SU-DHL-6 (cell line): ENCODE measurements at regions not wholly inside any gene's neighbourhood (a gene's known extent, or its start where the extent isn't known, plus 50 kb on each side); places are given as distances from the start of the nearest gene placed in this dataset.

Experiments
- H2AFZ ChIP-seq: fragments of 200-600 bp; sonication (generic); 2 replicates; pipeline ENCODE4 v1.6.1; 2014; ENCODE audit warnings: low read depth, mild to moderate bottlenecking, moderate library complexity, mixed read lengths, antibody characterized with exemption, low read length; ENCODE audit not compliant: severe bottlenecking
- H3F3A ChIP-seq: fragments of 200-600 bp; shearing (Covaris generic); 2 replicates; pipeline ENCODE4 v1.6.0; 2016; ENCODE audit warnings: antibody characterized with exemption, mild to moderate bottlenecking; ENCODE audit not compliant: insufficient read depth
- H3K27ac ChIP-seq: fragments of 200-600 bp; sonication (generic); 2 replicates; pipeline ENCODE4 v1.5.1; 2016; ENCODE audit warnings: low read depth, mild to moderate bottlenecking, low read length, moderate library complexity, mixed read lengths
- H3K27me3 ChIP-seq: fragments of 200-600 bp; sonication (generic), shearing (Covaris generic); 2 replicates; pipeline ENCODE4 v1.6.0; 2014; ENCODE audit warnings: mild to moderate bottlenecking, low read length
- H3K36me3 ChIP-seq: fragments of 200-600 bp; sonication (generic); 2 replicates; pipeline ENCODE4 v1.6.1; 2014; ENCODE audit warnings: mild to moderate bottlenecking, low read length, mixed read lengths
- H3K4me2 ChIP-seq: fragments of 300-600, 200-600 bp; shearing (Covaris generic), sonication (generic); 2 replicates; pipeline ENCODE4 v1.6.0; 2014; ENCODE audit warnings: low read length, low read depth, mild to moderate bottlenecking; ENCODE audit not compliant: poor library complexity, severe bottlenecking
- H3K4me3 ChIP-seq: fragments of 200-600 bp; sonication (generic); 2 replicates; pipeline ENCODE4 v1.5.1; 2014; ENCODE audit warnings: antibody characterized with exemption, low read length, mild to moderate bottlenecking, mixed read lengths; ENCODE audit not compliant: insufficient read depth, poor library complexity, severe bottlenecking
- H3K79me2 ChIP-seq: fragments of 200-600 bp; sonication (generic); 2 replicates; pipeline ENCODE4 v1.6.1; 2014; ENCODE audit warnings: mild to moderate bottlenecking, low read length, moderate library complexity; ENCODE audit not compliant: insufficient read depth
- H3K9ac ChIP-seq: fragments of 200-600 bp; sonication (generic); 2 replicates; pipeline ENCODE4 v1.7.0; 2014; ENCODE audit warnings: mild to moderate bottlenecking, low read length
- H3K9me2 ChIP-seq: fragments of 200-600 bp; sonication (generic); replicated peaks from 2 replicates; pipeline ENCODE4 v1.6.1; 2014; ENCODE audit warnings: low read length; ENCODE audit not compliant: insufficient read depth
- H3K9me3 ChIP-seq: fragments of 200-600 bp; sonication (generic); 2 replicates; pipeline ENCODE4 v1.6.1; 2014; ENCODE audit warnings: low read length, mixed read lengths; ENCODE audit not compliant: insufficient read depth
- H4K20me1 ChIP-seq: fragments of 200-600 bp; sonication (generic); 2 replicates; pipeline ENCODE4 v1.6.1; 2014; ENCODE audit warnings: low read depth, mild to moderate bottlenecking, antibody characterized with exemption, low read length, moderate library complexity, mixed read lengths
- EZH2phosphoT487 ChIP-seq: fragments of 200-600 bp; sonication (generic), shearing (Covaris generic); conservative IDR thresholded peaks from 2 replicates; pipeline ENCODE4 v1.6.1; 2018; ENCODE audit warnings: mild to moderate bottlenecking, antibody characterized with exemption, low read length, moderate library complexity, mixed read lengths
- TF ChIP-seq, protein P1 (sequence below): fragments of 200-600 bp; sonication (generic); IDR thresholded peaks from one replicate; pipeline ENCODE4 v1.5.1; 2017; ENCODE audit warnings: antibody characterized with exemption, mild to moderate bottlenecking, low read length, moderate library complexity; ENCODE audit not compliant: insufficient read depth, poor library complexity, severe bottlenecking

DNA sequence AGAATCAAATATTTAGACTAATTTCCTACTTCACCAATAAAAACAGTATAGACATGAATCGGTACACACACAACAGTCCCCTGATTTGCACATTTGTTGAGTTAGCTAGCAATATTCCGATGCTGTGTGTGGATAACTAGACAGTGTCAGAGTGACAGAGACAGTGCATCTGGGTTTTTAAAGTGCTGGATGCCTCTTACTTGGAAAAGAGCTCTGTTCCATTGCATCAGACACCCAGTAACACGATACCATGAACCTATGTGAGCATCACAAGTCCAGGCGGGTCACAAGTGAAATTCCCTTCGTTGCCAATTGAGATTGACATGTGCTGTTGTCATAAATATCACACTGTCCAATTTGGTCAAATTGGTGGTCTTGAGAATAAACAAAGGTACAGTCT lies 82.0 kb upstream of the ESRRG start:
- H2AFZ ChIP-seq = no peak overlapping the region
- H3K4me2 ChIP-seq = no peak overlapping the region
- no peak overlapping the region for H3K4me3 ChIP-seq
- H3F3A ChIP-seq = no peaks in the 10 kb centered on the region
- no peaks in the 10 kb centered on the region for H3K27me3 ChIP-seq
- no peaks in the 10 kb centered on the region for H3K9me3 ChIP-seq
- no peak overlapping the region for H3K27ac ChIP-seq
- H3K9me2 ChIP-seq = no peaks in the 10 kb centered on the region
- H3K36me3 ChIP-seq = no peaks in the 10 kb centered on the region
- no peaks in the 10 kb centered on the region for H3K79me2 ChIP-seq
- no peak overlapping the region for H3K9ac ChIP-seq
- H4K20me1 ChIP-seq = no peaks in the 10 kb centered on the region
- no peak for TF ChIP-seq EZH2phosphoT487
- TF ChIP-seq, protein P1, sequence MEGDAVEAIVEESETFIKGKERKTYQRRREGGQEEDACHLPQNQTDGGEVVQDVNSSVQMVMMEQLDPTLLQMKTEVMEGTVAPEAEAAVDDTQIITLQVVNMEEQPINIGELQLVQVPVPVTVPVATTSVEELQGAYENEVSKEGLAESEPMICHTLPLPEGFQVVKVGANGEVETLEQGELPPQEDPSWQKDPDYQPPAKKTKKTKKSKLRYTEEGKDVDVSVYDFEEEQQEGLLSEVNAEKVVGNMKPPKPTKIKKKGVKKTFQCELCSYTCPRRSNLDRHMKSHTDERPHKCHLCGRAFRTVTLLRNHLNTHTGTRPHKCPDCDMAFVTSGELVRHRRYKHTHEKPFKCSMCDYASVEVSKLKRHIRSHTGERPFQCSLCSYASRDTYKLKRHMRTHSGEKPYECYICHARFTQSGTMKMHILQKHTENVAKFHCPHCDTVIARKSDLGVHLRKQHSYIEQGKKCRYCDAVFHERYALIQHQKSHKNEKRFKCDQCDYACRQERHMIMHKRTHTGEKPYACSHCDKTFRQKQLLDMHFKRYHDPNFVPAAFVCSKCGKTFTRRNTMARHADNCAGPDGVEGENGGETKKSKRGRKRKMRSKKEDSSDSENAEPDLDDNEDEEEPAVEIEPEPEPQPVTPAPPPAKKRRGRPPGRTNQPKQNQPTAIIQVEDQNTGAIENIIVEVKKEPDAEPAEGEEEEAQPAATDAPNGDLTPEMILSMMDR = no peak

DNA sequence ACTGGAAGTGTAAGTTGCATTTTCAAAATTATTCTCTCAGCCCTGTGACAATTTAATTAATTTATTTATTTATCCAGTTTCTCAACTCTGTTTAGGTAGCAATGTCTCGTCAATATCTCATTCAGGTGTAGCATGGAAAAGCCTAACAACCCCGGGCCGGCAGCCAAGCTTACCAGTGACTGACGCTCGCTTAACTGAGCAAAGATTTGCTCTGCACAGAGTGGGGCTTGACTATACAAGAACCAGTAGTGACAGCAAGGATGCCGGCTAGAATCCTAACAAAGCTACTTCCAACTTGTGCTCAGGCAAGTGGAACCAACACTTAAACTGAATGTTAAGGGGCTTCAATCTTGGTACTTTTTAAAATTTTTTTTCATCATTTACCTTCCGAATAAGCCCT lies 80.9 kb upstream of the ESRRG start:
- Histone ChIP-seq H3K36me3 (no peaks in the 10 kb centered on the region), H3K27me3 (no peaks in the 10 kb centered on the region), H3K9me2 (no peaks in the 10 kb centered on the region), H3F3A (no peaks in the 10 kb centered on the region), H3K79me2 (no peaks in the 10 kb centered on the region), H3K4me2 (no peak overlapping the region), H3K4me3 (no peak overlapping the region), H3K9ac (no peak overlapping the region), H3K27ac (no peak overlapping the region), H4K20me1 (no peaks in the 10 kb centered on the region), H2AFZ (no peak overlapping the region), H3K9me3 (no peaks in the 10 kb centered on the region)
- no peak for TF ChIP-seq EZH2phosphoT487
- TF ChIP-seq, protein P1 = no peak

DNA sequence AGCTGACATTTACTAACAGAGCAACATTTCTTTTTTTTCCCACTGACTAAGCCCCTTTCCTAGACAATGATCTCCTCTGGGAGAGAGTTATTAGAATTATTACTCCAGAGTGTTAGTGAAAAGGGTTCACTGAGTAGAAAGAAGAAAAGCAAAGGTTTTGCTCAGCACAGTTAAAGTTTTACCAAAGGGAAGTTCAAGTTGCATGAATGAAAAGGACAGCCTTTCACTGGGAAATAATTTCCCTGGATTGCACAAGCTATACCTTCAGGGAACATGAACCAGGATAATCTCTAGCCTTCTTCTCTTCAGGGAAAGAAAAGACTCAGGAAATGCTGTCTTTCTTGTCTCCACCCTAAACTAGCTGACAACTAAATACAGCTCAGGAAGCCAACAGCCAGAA lies 71.4 kb upstream of the ESRRG start:
- H3K4me3 ChIP-seq = no peak overlapping the region
- TF ChIP-seq, protein P1 = no peak
- TF ChIP-seq EZH2phosphoT487 = no peak
- no peak overlapping the region for H3K9ac ChIP-seq

More for the DNA sequence above, 71.4 kb upstream of the ESRRG start:
- Histone ChIP-seq H4K20me1 (no peaks in the 10 kb centered on the region), H3K79me2 (no peaks in the 10 kb centered on the region), H3K27ac (no peak overlapping the region), H3K9me3 (no peaks in the 10 kb centered on the region), H3F3A (no peaks in the 10 kb centered on the region), H3K36me3 (no peaks in the 10 kb centered on the region), H2AFZ (no peak overlapping the region), H3K9me2 (no peaks in the 10 kb centered on the region; the same call in 1 of the 2 replicates), H3K27me3 (no peaks in the 10 kb centered on the region), H3K4me2 (no peak overlapping the region)
